Breast epithelium (tissue), 4 donors: ENCODE measurements at regions not wholly inside any gene's neighbourhood (a gene's known extent, or its start where the extent isn't known, plus 50 kb on each side); places are given as distances from the start of the nearest gene placed in this dataset.

Source experiments
- DNase-seq, 2 donors: peaks; one replicate each; pipeline ENCODE4 v3.0.0-alpha.2; 2019; ENCODE audit warnings: low spot score in 2 of 2
- H3K27ac ChIP-seq, 2 donors: fragments of 200-600 bp; sonication (generic) in 1 of 2; one replicate each; pipeline ENCODE4 v1.5.1; 2016 to 2019; ENCODE audit warnings: mild to moderate bottlenecking in 1 of 2
- H3K27me3 ChIP-seq, 2 donors: fragments of 200-600 bp; sonication (generic) in 1 of 2; one replicate each; pipeline versions ENCODE4 v1.5.1 to v1.6.0; 2017 to 2019; ENCODE audit warnings: control low read depth in 1 of 2, mild to moderate bottlenecking in 1 of 2
- H3K36me3 ChIP-seq: fragments of 200-600 bp; one replicate; pipeline ENCODE4 v1.5.1; 2019
- H3K4me1 ChIP-seq, 2 donors: fragments of 200-600 bp; sonication (generic); one replicate each; pipeline ENCODE4 v1.5.1; 2016 to 2019; ENCODE audit warnings: control low read depth in 1 of 2
- H3K4me3 ChIP-seq, 3 donors: fragments of 200-600 bp; sonication (generic); 1 replicate in 2 of 3; 2 replicates in 1 of 3; pipeline ENCODE4 v1.5.1; 2016 to 2019; ENCODE audit warnings: mild to moderate bottlenecking in 3 of 3, moderate library complexity in 2 of 3
- H3K9me3 ChIP-seq, 2 donors: fragments of 200-600 bp; sonication (generic) in 1 of 2; one replicate each; pipeline ENCODE4 v1.5.1; 2016 to 2019; ENCODE audit warnings: control low read depth in 1 of 2
- CTCF ChIP-seq, 3 donors: fragments of 450-650 bp; IDR thresholded peaks; one replicate each; pipeline ENCODE4 v1.5.1; 2016 to 2017; ENCODE audit warnings: antibody characterized with exemption in 3 of 3, mild to moderate bottlenecking in 3 of 3, moderate library complexity in 3 of 3
- POLR2A ChIP-seq: fragments of 450-650 bp; IDR thresholded peaks from one replicate; pipeline ENCODE4 v1.6.1; 2016; ENCODE audit warnings: antibody characterized with exemption, mild to moderate bottlenecking, moderate library complexity
- POLR2AphosphoS5 ChIP-seq, 3 donors: sonication (generic); formaldehyde crosslinking; IDR thresholded peaks; one replicate each; pipeline ENCODE4 v1.6.1; 2017; ENCODE audit warnings: antibody characterized with exemption in 3 of 3
- intact Hi-C: fragments of 100-400 bp; cut with DNase I; formaldehyde crosslinking; loops from one replicate; pipeline ENCODE4 v1.15.1; 2023; ENCODE audit warnings: low total_unique reads

- H3K27me3 ChIP-seq: no peaks in the 10 kb centered on the region
- TF ChIP-seq POLR2AphosphoS5 (IDR thresholded peaks at IDR 0.05) (no peak), POLR2A (no peak), CTCF (IDR thresholded peaks at IDR 0.05) (no peak)
- no peaks in the 10 kb centered on the region for H3K36me3 ChIP-seq
- no peak for DNase-seq
- intact Hi-C loops: loop anchor here (5.0 kb wide), 1 partner anchor 1127 kb away; no protein-coding TSS in a partner anchor
- no peaks in the 10 kb centered on the region for H3K9me3 ChIP-seq
- no peak overlapping the region for H3K27ac ChIP-seq
- H3K4me3 ChIP-seq: no peak overlapping the region
- H3K4me1 ChIP-seq: no peaks in the 10 kb centered on the region
Observed at GRCh38 chr18:27769152-27769551, 407.8 kb downstream of the CDH2 start.

- H3K27ac ChIP-seq: no peak overlapping the region
- intact Hi-C loops: no loop called here
- no peak overlapping the region for H3K4me3 ChIP-seq
- DNase-seq: no peak
- no peaks in the 10 kb centered on the region for H3K9me3 ChIP-seq
- H3K4me1 ChIP-seq: no peaks in the 10 kb centered on the region
- H3K27me3 ChIP-seq: no peaks in the 10 kb centered on the region
- no peaks in the 10 kb centered on the region for H3K36me3 ChIP-seq
- TF ChIP-seq POLR2A (no peak), POLR2AphosphoS5 (IDR thresholded peaks at IDR 0.05) (no peak), CTCF (IDR thresholded peaks at IDR 0.05) (no peak)
Observed at GRCh38 chr18:27763936-27764335, 413.0 kb downstream of the CDH2 start.

DNA sequence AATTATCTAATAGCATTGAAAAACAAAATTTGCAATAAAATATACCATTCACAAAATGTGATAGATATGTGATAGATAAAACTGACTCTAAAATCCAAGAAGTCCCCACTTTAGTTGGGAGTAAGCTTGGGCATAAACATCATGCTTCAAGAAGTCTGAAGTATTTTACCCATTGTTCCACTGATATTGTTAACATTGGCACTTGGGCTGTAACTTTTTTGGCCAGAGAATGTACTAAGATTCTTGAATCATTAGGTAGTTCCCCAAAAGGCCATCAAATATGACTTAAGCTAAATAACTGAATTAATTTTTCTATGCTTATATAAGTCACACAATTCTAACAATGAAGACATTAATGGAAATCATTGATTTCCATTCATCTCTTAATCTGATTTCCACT, 413.6 kb downstream of the CDH2 start:
- Histone ChIP-seq H3K27ac (no peak overlapping the region), H3K27me3 (no peaks in the 10 kb centered on the region), H3K4me3 (no peak overlapping the region), H3K9me3 (no peaks in the 10 kb centered on the region), H3K36me3 (no peaks in the 10 kb centered on the region), H3K4me1 (no peaks in the 10 kb centered on the region)
- DNase-seq: no peak
- intact Hi-C loops: no loop called here
- TF ChIP-seq POLR2AphosphoS5 (IDR thresholded peaks at IDR 0.05) (no peak), CTCF (IDR thresholded peaks at IDR 0.05) (no peak), POLR2A (no peak)

DNA sequence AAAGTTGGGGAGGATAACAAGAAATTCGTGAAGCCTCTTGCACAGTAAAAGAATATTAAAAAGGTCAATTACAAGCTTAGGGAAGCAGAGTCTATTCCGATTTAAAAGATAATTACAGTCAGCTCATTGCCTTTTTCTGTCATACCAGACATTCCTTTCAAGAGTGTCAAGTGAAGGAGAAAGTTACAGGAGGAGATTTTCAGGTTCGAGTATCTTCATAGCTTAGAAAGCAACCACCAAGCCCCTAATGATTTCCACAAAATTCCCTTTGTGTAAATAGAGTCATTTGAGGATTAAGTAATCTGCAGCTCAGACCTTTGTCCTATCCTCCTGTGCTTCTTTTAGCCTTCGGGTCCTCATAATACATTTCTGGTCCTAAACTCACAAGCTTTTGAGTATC, 414.9 kb downstream of the CDH2 start:
- no peaks in the 10 kb centered on the region for H3K9me3 ChIP-seq
- no peaks in the 10 kb centered on the region for H3K27me3 ChIP-seq
- no peak overlapping the region for H3K27ac ChIP-seq
- H3K36me3 ChIP-seq: no peaks in the 10 kb centered on the region
- no peak overlapping the region for H3K4me3 ChIP-seq
- no peaks in the 10 kb centered on the region for H3K4me1 ChIP-seq
- TF ChIP-seq CTCF (IDR thresholded peaks at IDR 0.05) (no peak), POLR2AphosphoS5 (IDR thresholded peaks at IDR 0.05) (no peak), POLR2A (no peak)
- intact Hi-C loops: no loop called here
- no peak for DNase-seq

- no peak for DNase-seq
- H3K9me3 ChIP-seq: no peaks in the 10 kb centered on the region
- no peaks in the 10 kb centered on the region for H3K27me3 ChIP-seq
- TF ChIP-seq POLR2AphosphoS5 (IDR thresholded peaks at IDR 0.05) (no peak), CTCF (IDR thresholded peaks at IDR 0.05) (no peak), POLR2A (no peak)
- H3K4me1 ChIP-seq: no peaks in the 10 kb centered on the region
- H3K36me3 ChIP-seq: no peaks in the 10 kb centered on the region
- no peak overlapping the region for H3K4me3 ChIP-seq
- no peak overlapping the region for H3K27ac ChIP-seq
- intact Hi-C loops: no loop called here
Observed at GRCh38 chr18:27752944-27753343, 424.0 kb downstream of the CDH2 start.
